ENCODE measurements at regions not wholly inside any gene's neighbourhood (a gene's known extent, or its start where the extent isn't known, plus 50 kb on each side); places are given as distances from the start of the nearest gene placed in this dataset.

GRCh38 chr2:12661489-12661888, 55.2 kb upstream of the TRIB2 start:
- no peak for DNase-seq

- DNase-seq, result no peak
Observed at GRCh38 chr2:12663306-12664037, 53.3 kb upstream of the TRIB2 start.

- DNase-seq, result no peak
Observed at GRCh38 chr2:12665334-12665733, 51.4 kb upstream of the TRIB2 start.

GRCh38 chr2:12666445-12666844, 50.3 kb upstream of the TRIB2 start:
- no peak for DNase-seq
